ENCODE measurements at regions not wholly inside any gene's neighbourhood (a gene's known extent, or its start where the extent isn't known, plus 50 kb on each side); places are given as distances from the start of the nearest gene placed in this dataset.

GRCh38 chr13:71218960-71219359 is 648.0 kb downstream of the DACH1 start:
- DNase-seq (no peak), ATAC-seq (ENCODE audit: insufficient read depth, low read depth) (no peak)
- Histone ChIP-seq H3K4me2 (ENCODE audit: insufficient read depth, low read length) (no peak overlapping the region), H3K27me3 (ENCODE audit: insufficient read depth, low read length, poor library complexity) (no peaks in the 10 kb centered on the region), H2AFZ (ENCODE audit: low read depth, low read length) (no peak overlapping the region), H3K9me3 (ENCODE audit: insufficient read depth, low read length, severe bottlenecking) (no peaks in the 10 kb centered on the region), H3K4me1 (ENCODE audit: insufficient read depth, low read length) (no peaks in the 10 kb centered on the region), H3K27ac (ENCODE audit: low read length) (no peak overlapping the region), H3K36me3 (ENCODE audit: insufficient read depth, low read length) (no peaks in the 10 kb centered on the region), H3K4me3 (ENCODE audit: low read depth in 1 of 2, low read length in 2 of 2) (no peak overlapping the region), H3K79me2 (ENCODE audit: insufficient read depth, low read length) (no peaks in the 10 kb centered on the region), H3K9ac (ENCODE audit: low read depth, low read length) (no peak overlapping the region), H4K20me1 (ENCODE audit: insufficient read depth, low read length) (no peaks in the 10 kb centered on the region)
- TF ChIP-seq EZH2 (IDR thresholded peaks at IDR 0.05; ENCODE audit: borderline replicate concordance, low read depth, low read length, severe bottlenecking) = no peak
- TF ChIP-seq CTCF (IDR thresholded peaks at IDR 0.05; ENCODE audit: borderline replicate concordance, extremely low read depth, low read length, poor library complexity, severe bottlenecking) = peak; percentile 23

GRCh38 chr13:71217827-71218226 is 649.2 kb downstream of the DACH1 start:
- Histone ChIP-seq H3K27ac (ENCODE audit: low read length) (no peak overlapping the region), H3K4me1 (ENCODE audit: insufficient read depth, low read length) (no peaks in the 10 kb centered on the region), H2AFZ (ENCODE audit: low read depth, low read length) (no peak overlapping the region), H3K4me2 (ENCODE audit: insufficient read depth, low read length) (no peak overlapping the region), H3K27me3 (ENCODE audit: insufficient read depth, low read length, poor library complexity) (no peaks in the 10 kb centered on the region), H3K79me2 (ENCODE audit: insufficient read depth, low read length) (no peaks in the 10 kb centered on the region), H4K20me1 (ENCODE audit: insufficient read depth, low read length) (no peaks in the 10 kb centered on the region), H3K4me3 (ENCODE audit: low read depth in 1 of 2, low read length in 2 of 2) (no peak overlapping the region), H3K9me3 (ENCODE audit: insufficient read depth, low read length, severe bottlenecking) (no peaks in the 10 kb centered on the region), H3K9ac (ENCODE audit: low read depth, low read length) (no peak overlapping the region), H3K36me3 (ENCODE audit: insufficient read depth, low read length) (no peaks in the 10 kb centered on the region)
- ATAC-seq (ENCODE audit: insufficient read depth, low read depth) (no peak), DNase-seq (no peak)
- TF ChIP-seq CTCF (IDR thresholded peaks at IDR 0.05; ENCODE audit: borderline replicate concordance, extremely low read depth, low read length, poor library complexity, severe bottlenecking) (no peak), EZH2 (IDR thresholded peaks at IDR 0.05; ENCODE audit: borderline replicate concordance, low read depth, low read length, severe bottlenecking) (no peak)

GRCh38 chr13:71214821-71215220 is 652.2 kb downstream of the DACH1 start:
- no peaks in the 10 kb centered on the region for H4K20me1 ChIP-seq (ENCODE audit: insufficient read depth, low read length)
- H3K9me3 ChIP-seq (ENCODE audit: insufficient read depth, low read length, severe bottlenecking) = no peaks in the 10 kb centered on the region
- no peak overlapping the region for H3K4me2 ChIP-seq (ENCODE audit: insufficient read depth, low read length)
- no peaks in the 10 kb centered on the region for H3K4me1 ChIP-seq (ENCODE audit: insufficient read depth, low read length)
- ATAC-seq (ENCODE audit: insufficient read depth, low read depth) (no peak), DNase-seq (no peak)
- no peak overlapping the region for H3K9ac ChIP-seq (ENCODE audit: low read depth, low read length)
- no peaks in the 10 kb centered on the region for H3K27me3 ChIP-seq (ENCODE audit: insufficient read depth, low read length, poor library complexity)
- H2AFZ ChIP-seq (ENCODE audit: low read depth, low read length) = no peak overlapping the region
- no peaks in the 10 kb centered on the region for H3K79me2 ChIP-seq (ENCODE audit: insufficient read depth, low read length)
- H3K36me3 ChIP-seq (ENCODE audit: insufficient read depth, low read length) = no peaks in the 10 kb centered on the region
- no peak for TF ChIP-seq EZH2 (IDR thresholded peaks at IDR 0.05; ENCODE audit: borderline replicate concordance, low read depth, low read length, severe bottlenecking)
- TF ChIP-seq CTCF (IDR thresholded peaks at IDR 0.05; ENCODE audit: borderline replicate concordance, extremely low read depth, low read length, poor library complexity, severe bottlenecking) = no peak
- H3K4me3 ChIP-seq (ENCODE audit: low read depth in 1 of 2, low read length in 2 of 2) = no peak overlapping the region
- no peak overlapping the region for H3K27ac ChIP-seq (ENCODE audit: low read length)

- Histone ChIP-seq H3K4me1 (ENCODE audit: insufficient read depth, low read length) (no peaks in the 10 kb centered on the region), H3K4me2 (ENCODE audit: insufficient read depth, low read length) (no peak overlapping the region), H3K9ac (ENCODE audit: low read depth, low read length) (no peak overlapping the region), H3K79me2 (ENCODE audit: insufficient read depth, low read length) (no peaks in the 10 kb centered on the region), H3K9me3 (ENCODE audit: insufficient read depth, low read length, severe bottlenecking) (no peaks in the 10 kb centered on the region), H2AFZ (ENCODE audit: low read depth, low read length) (no peak overlapping the region), H4K20me1 (ENCODE audit: insufficient read depth, low read length) (no peaks in the 10 kb centered on the region), H3K27ac (ENCODE audit: low read length) (no peak overlapping the region), H3K27me3 (ENCODE audit: insufficient read depth, low read length, poor library complexity) (no peaks in the 10 kb centered on the region), H3K4me3 (ENCODE audit: low read depth in 1 of 2, low read length in 2 of 2) (no peak overlapping the region), H3K36me3 (ENCODE audit: insufficient read depth, low read length) (no peaks in the 10 kb centered on the region)
- no peak for TF ChIP-seq EZH2 (IDR thresholded peaks at IDR 0.05; ENCODE audit: borderline replicate concordance, low read depth, low read length, severe bottlenecking)
- TF ChIP-seq CTCF (IDR thresholded peaks at IDR 0.05; ENCODE audit: borderline replicate concordance, extremely low read depth, low read length, poor library complexity, severe bottlenecking) = no peak
- DNase-seq (no peak), ATAC-seq (ENCODE audit: insufficient read depth, low read depth) (no peak)
Measured at GRCh38 chr13:71214357-71214756, 652.6 kb downstream of the DACH1 start.

Data from DND-41 (cell line).